ENCODE measurements at regions not wholly inside any gene's neighbourhood (a gene's known extent, or its start where the extent isn't known, plus 50 kb on each side); places are given as distances from the start of the nearest gene placed in this dataset.

DNA sequence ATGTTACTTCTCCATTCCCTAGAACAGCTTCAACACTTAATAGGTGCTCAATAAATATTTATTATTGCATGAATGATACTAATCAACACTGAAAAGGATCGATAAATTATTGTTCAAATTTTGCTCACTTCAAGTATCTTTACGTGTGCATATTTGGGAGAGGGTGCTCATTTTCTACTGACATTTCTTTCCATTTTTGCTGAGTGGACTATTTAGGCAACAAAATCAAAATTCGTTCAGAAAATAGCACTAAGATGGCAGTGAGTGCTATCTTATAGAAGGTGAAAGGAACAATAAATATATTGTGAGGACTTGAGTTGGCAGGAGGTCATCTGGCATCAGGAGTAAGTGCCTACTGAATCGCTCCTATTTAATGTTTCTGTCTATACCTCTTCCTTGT lies 501.9 kb upstream of the IRAK1BP1 start:
- no peak overlapping the region for H2AFZ ChIP-seq (ENCODE audit: low read depth, low read length, severe bottlenecking)

DNA sequence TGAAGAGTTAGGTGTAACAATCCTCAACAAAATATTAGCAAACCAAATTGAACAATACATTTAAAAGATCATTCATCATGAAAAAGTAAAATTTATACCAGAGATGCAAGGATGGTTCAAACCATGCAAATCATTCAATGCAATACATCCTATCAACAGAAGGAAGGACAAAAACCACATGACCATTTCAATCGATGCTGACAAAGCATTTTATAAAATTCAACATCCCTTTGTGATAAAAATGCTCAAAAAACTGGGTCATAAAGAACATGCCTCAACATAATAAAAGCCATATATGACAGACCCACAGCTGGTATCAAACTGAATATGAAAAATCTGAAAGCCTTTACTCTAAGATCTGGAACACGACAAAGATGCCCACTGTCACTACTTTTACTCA lies 490.3 kb upstream of the IRAK1BP1 start:
- H3K4me2 ChIP-seq (ENCODE audit: low read depth, low read length, poor library complexity, severe bottlenecking): no peak overlapping the region
- no peaks in the 10 kb centered on the region for H3K9me2 ChIP-seq (replicated peaks; ENCODE audit: insufficient read depth, low read length)
- no peak overlapping the region for H2AFZ ChIP-seq (ENCODE audit: low read depth, low read length, severe bottlenecking)
- H3K27me3 ChIP-seq (ENCODE audit: low read length): no peaks in the 10 kb centered on the region
- TF ChIP-seq CTCF (IDR thresholded peaks at IDR 0.05; ENCODE audit: insufficient read depth, low read length, poor library complexity, severe bottlenecking) (no peak), EZH2phosphoT487 (conservative IDR thresholded peaks at IDR 0.05; ENCODE audit: low read length) (no peak)
- no peaks in the 10 kb centered on the region for H3K79me2 ChIP-seq (ENCODE audit: insufficient read depth, low read length)
- H3K9me3 ChIP-seq (ENCODE audit: insufficient read depth, low read length): no peaks in the 10 kb centered on the region
- H3K27ac ChIP-seq (ENCODE audit: low read depth, low read length): no peak overlapping the region
- H3K36me3 ChIP-seq (ENCODE audit: low read length): no peaks in the 10 kb centered on the region
- H3K9ac ChIP-seq (ENCODE audit: low read length): no peak overlapping the region
- H4K20me1 ChIP-seq (ENCODE audit: low read depth, low read length): no peaks in the 10 kb centered on the region
- no peaks in the 10 kb centered on the region for H3F3A ChIP-seq (ENCODE audit: insufficient read depth)
- no peak overlapping the region for H3K4me3 ChIP-seq (ENCODE audit: insufficient read depth, low read length, poor library complexity, severe bottlenecking)

More for the DNA sequence above, 501.9 kb upstream of the IRAK1BP1 start:
- Histone ChIP-seq H3K9me2 (replicated peaks; ENCODE audit: insufficient read depth, low read length) (no peaks in the 10 kb centered on the region; the same call in 1 of the 2 replicates), H3K9ac (ENCODE audit: low read length) (no peak overlapping the region), H3K4me2 (ENCODE audit: low read depth, low read length, poor library complexity, severe bottlenecking) (no peak overlapping the region), H3K9me3 (ENCODE audit: insufficient read depth, low read length) (no peaks in the 10 kb centered on the region), H3K27me3 (ENCODE audit: low read length) (no peaks in the 10 kb centered on the region), H3K4me3 (ENCODE audit: insufficient read depth, low read length, poor library complexity, severe bottlenecking) (no peak overlapping the region), H3K79me2 (ENCODE audit: insufficient read depth, low read length) (no peaks in the 10 kb centered on the region), H4K20me1 (ENCODE audit: low read depth, low read length) (no peaks in the 10 kb centered on the region), H3K27ac (ENCODE audit: low read depth, low read length) (no peak overlapping the region), H3K36me3 (ENCODE audit: low read length) (no peaks in the 10 kb centered on the region), H3F3A (ENCODE audit: insufficient read depth) (no peaks in the 10 kb centered on the region)
- TF ChIP-seq EZH2phosphoT487 (conservative IDR thresholded peaks at IDR 0.05; ENCODE audit: low read length) (no peak), CTCF (IDR thresholded peaks at IDR 0.05; ENCODE audit: insufficient read depth, low read length, poor library complexity, severe bottlenecking) (no peak)

DNA sequence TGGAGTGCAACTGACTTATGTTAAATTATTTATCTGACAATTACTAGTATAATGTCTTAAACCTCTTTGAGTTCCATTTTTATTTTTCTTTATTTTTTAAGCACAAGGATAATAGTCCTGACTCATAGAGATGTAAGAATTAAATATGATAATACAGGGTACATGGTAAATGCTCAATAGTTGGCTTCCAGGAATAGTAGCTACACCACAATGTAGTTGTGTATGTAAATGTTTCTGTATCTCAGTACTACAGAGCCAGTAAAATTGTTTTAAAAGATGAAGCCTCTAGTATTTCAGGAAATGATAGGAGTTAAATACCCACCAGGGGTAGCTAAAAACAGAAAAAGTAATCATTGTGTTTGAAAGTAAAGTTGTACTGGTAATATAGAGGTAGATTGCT lies 487.4 kb upstream of the IRAK1BP1 start:
- no peaks in the 10 kb centered on the region for H3F3A ChIP-seq (ENCODE audit: insufficient read depth)
- H3K27me3 ChIP-seq (ENCODE audit: low read length): no peaks in the 10 kb centered on the region
- H3K36me3 ChIP-seq (ENCODE audit: low read length): no peaks in the 10 kb centered on the region
- H3K9ac ChIP-seq (ENCODE audit: low read length): no peak overlapping the region
- no peak overlapping the region for H3K27ac ChIP-seq (ENCODE audit: low read depth, low read length)
- H4K20me1 ChIP-seq (ENCODE audit: low read depth, low read length): no peaks in the 10 kb centered on the region
- TF ChIP-seq CTCF (IDR thresholded peaks at IDR 0.05; ENCODE audit: insufficient read depth, low read length, poor library complexity, severe bottlenecking) (no peak), EZH2phosphoT487 (conservative IDR thresholded peaks at IDR 0.05; ENCODE audit: low read length) (no peak)
- H3K79me2 ChIP-seq (ENCODE audit: insufficient read depth, low read length): no peaks in the 10 kb centered on the region
- H3K4me2 ChIP-seq (ENCODE audit: low read depth, low read length, poor library complexity, severe bottlenecking): no peak overlapping the region
- no peaks in the 10 kb centered on the region for H3K9me2 ChIP-seq (replicated peaks; ENCODE audit: insufficient read depth, low read length)
- H3K4me3 ChIP-seq (ENCODE audit: insufficient read depth, low read length, poor library complexity, severe bottlenecking): no peak overlapping the region
- H3K9me3 ChIP-seq (ENCODE audit: insufficient read depth, low read length): no peaks in the 10 kb centered on the region
- no peak overlapping the region for H2AFZ ChIP-seq (ENCODE audit: low read depth, low read length, severe bottlenecking)

All from SU-DHL-6 (cell line).